ENCODE measurements at regions not wholly inside any gene's neighbourhood (a gene's known extent, or its start where the extent isn't known, plus 50 kb on each side); places are given as distances from the start of the nearest gene placed in this dataset.
"Not testable (repeated sequence)": the region's sequence is repeated elsewhere in the genome, so short reads cannot be mapped to it uniquely, and the experiment has no call there.

- not testable (repeated sequence) for DNase-seq
Measured at GRCh38 chr5:130817598-130818384, 347.3 kb downstream of the HINT1 start.

- no peak for DNase-seq
Measured at GRCh38 chr5:130815246-130815645, 349.8 kb downstream of the HINT1 start.

- no peak for DNase-seq
Measured at GRCh38 chr5:130808691-130809090, 356.4 kb downstream of the HINT1 start.

- DNase-seq: no peak
Measured at GRCh38 chr5:130805648-130806047, 359.4 kb downstream of the HINT1 start.

GRCh38 chr5:130805036-130805435 lies 360.0 kb downstream of the HINT1 start:
- DNase-seq: no peak

- DNase-seq: no peak
Measured at GRCh38 chr5:130801963-130802362, 363.1 kb downstream of the HINT1 start.

- no peak for DNase-seq
Measured at GRCh38 chr5:130799015-130799414, 366.0 kb downstream of the HINT1 start.

- no peak for DNase-seq
Measured at GRCh38 chr5:130797303-130797702, 367.8 kb downstream of the HINT1 start.

GRCh38 chr5:130796902-130797301 lies 368.2 kb downstream of the HINT1 start:
- DNase-seq: no peak

GRCh38 chr5:130796032-130796431 lies 369.0 kb downstream of the HINT1 start:
- no peak for DNase-seq

GRCh38 chr5:130795037-130795436 lies 370.0 kb downstream of the HINT1 start:
- peak; percentile 4 for DNase-seq

- no peak for DNase-seq
Measured at GRCh38 chr5:130777794-130778193, 387.3 kb downstream of the HINT1 start.

- peak; percentile 8 for DNase-seq
Measured at GRCh38 chr5:130773813-130774212, 391.2 kb downstream of the HINT1 start.

- no peak for DNase-seq
Measured at GRCh38 chr5:130762031-130762430, 403.0 kb downstream of the HINT1 start.

GRCh38 chr5:130759061-130759460 lies 406.0 kb downstream of the HINT1 start:
- no peak for DNase-seq

GRCh38 chr5:130747556-130747955 lies 417.5 kb downstream of the HINT1 start:
- DNase-seq: peak; percentile 44

- DNase-seq: not testable (repeated sequence)
Measured at GRCh38 chr5:130746641-130747040, 418.4 kb downstream of the HINT1 start.

GRCh38 chr5:130743092-130743491 lies 422.0 kb downstream of the HINT1 start:
- no peak for DNase-seq

- no peak for DNase-seq
Measured at GRCh38 chr5:130740047-130740569, 424.9 kb downstream of the HINT1 start.

GRCh38 chr5:130731839-130732238 lies 433.2 kb downstream of the HINT1 start:
- DNase-seq: no peak

GRCh38 chr5:130729541-130729940 lies 435.5 kb downstream of the HINT1 start:
- DNase-seq: no peak

GRCh38 chr5:130727830-130728229 lies 437.2 kb downstream of the HINT1 start:
- DNase-seq: no peak

- DNase-seq: no peak
Measured at GRCh38 chr5:130724658-130725057, 440.4 kb downstream of the HINT1 start.

GRCh38 chr5:130720355-130720754 lies 444.7 kb downstream of the HINT1 start:
- DNase-seq: peak; percentile 75
